ENCODE measurements at regions not wholly inside any gene's neighbourhood (a gene's known extent, or its start where the extent isn't known, plus 50 kb on each side); places are given as distances from the start of the nearest gene placed in this dataset.

- TF ChIP-seq MAX (IDR thresholded peaks at IDR 0.05), result no peak
- TF ChIP-seq CTCF (IDR thresholded peaks at IDR 0.05; ENCODE audit: low read depth, low read length, missing input control), result no peak
Observed at GRCh38 chr6:49050584-49050983, 412.5 kb downstream of the MMUT start.

Data from liver (tissue), 2 donors.